ENCODE measurements at regions not wholly inside any gene's neighbourhood (a gene's known extent, or its start where the extent isn't known, plus 50 kb on each side); places are given as distances from the start of the nearest gene placed in this dataset.

GRCh38 chr20:54350415-54350814, 125.0 kb upstream of the DOK5 start:
- TF ChIP-seq CTCF (IDR thresholded peaks at IDR 0.05; ENCODE audit: low read depth) = no peak

- TF ChIP-seq CTCF (IDR thresholded peaks at IDR 0.05; ENCODE audit: low read depth) = no peak
Observed at GRCh38 chr20:54351371-54352136, 123.8 kb upstream of the DOK5 start.

GRCh38 chr20:54353292-54353691, 122.1 kb upstream of the DOK5 start:
- TF ChIP-seq CTCF (IDR thresholded peaks at IDR 0.05; ENCODE audit: low read depth) = no peak

- TF ChIP-seq CTCF (IDR thresholded peaks at IDR 0.05; ENCODE audit: low read depth) = no peak
Observed at GRCh38 chr20:54355631-54356280, 119.6 kb upstream of the DOK5 start.

GRCh38 chr20:54356801-54357200, 118.6 kb upstream of the DOK5 start:
- TF ChIP-seq CTCF (IDR thresholded peaks at IDR 0.05; ENCODE audit: low read depth) = no peak

- no peak for TF ChIP-seq CTCF (IDR thresholded peaks at IDR 0.05; ENCODE audit: low read depth)
Observed at GRCh38 chr20:54361475-54361874, 113.9 kb upstream of the DOK5 start.

GRCh38 chr20:54362283-54362682, 113.1 kb upstream of the DOK5 start:
- no peak for TF ChIP-seq CTCF (IDR thresholded peaks at IDR 0.05; ENCODE audit: low read depth)
